IMR-90 (cell line): ENCODE measurements at regions not wholly inside any gene's neighbourhood (a gene's known extent, or its start where the extent isn't known, plus 50 kb on each side); places are given as distances from the start of the nearest gene placed in this dataset.

Experiments
- BHLHE40 ChIP-seq: fragments of 150-350 bp; IDR thresholded peaks from 2 replicates; pipeline ENCODE4 v1.6.1; 2016; ENCODE audit warnings: mild to moderate bottlenecking, low read depth, low read length
- CEBPB ChIP-seq: IDR thresholded peaks from 2 replicates; pipeline ENCODE4 v1.6.1; 2012; ENCODE audit warnings: low read depth, low read length, improper control_type of control experiment
- CHD1 ChIP-seq: IDR thresholded peaks from 2 replicates; pipeline ENCODE4 v1.6.1; 2012; ENCODE audit warnings: low read depth, low read length, improper control_type of control experiment
- CTCF ChIP-seq: conservative IDR thresholded peaks from 2 replicates; pipeline ENCODE4 v1.5.1; 2012; ENCODE audit warnings: mild to moderate bottlenecking, low read depth, low read length, improper control_type of control experiment
- ELK1 ChIP-seq: fragments of 150-350 bp; IDR thresholded peaks from 2 replicates; pipeline ENCODE4 v1.6.1; 2016; ENCODE audit warnings: low read depth, mild to moderate bottlenecking, low read length, moderate library complexity, borderline replicate concordance
- MAFK ChIP-seq: IDR thresholded peaks from 2 replicates; pipeline ENCODE4 v1.6.1; 2012; ENCODE audit warnings: low read depth, low read length, improper control_type of control experiment
- MXI1 ChIP-seq: IDR thresholded peaks from 2 replicates; pipeline ENCODE4 v1.6.1; 2012; ENCODE audit warnings: low read depth, mild to moderate bottlenecking, low read length, moderate library complexity, borderline replicate concordance
- POLR2A ChIP-seq: IDR thresholded peaks from 2 replicates; pipeline ENCODE4 v1.6.1; 2012; ENCODE audit warnings: mild to moderate bottlenecking, low read depth, low read length
- RAD21 ChIP-seq: IDR thresholded peaks from 2 replicates; pipeline ENCODE4 v1.6.1; 2012; ENCODE audit warnings: low read length, improper control_type of control experiment
- RCOR1 ChIP-seq: IDR thresholded peaks from 2 replicates; pipeline ENCODE4 v1.6.1; 2012; ENCODE audit warnings: mild to moderate bottlenecking, low read length, improper control_type of control experiment; ENCODE audit not compliant: insufficient replicate concordance
- RFX5 ChIP-seq: IDR thresholded peaks from 2 replicates; pipeline ENCODE4 v1.8.0; 2012; ENCODE audit warnings: low read depth, mild to moderate bottlenecking, low read length, moderate library complexity
- SMC3 ChIP-seq: fragments of 150-350 bp; IDR thresholded peaks from 2 replicates; pipeline ENCODE4 v1.6.1; 2016; ENCODE audit warnings: low read depth, mild to moderate bottlenecking, antibody characterized with exemption, low read length, moderate library complexity
- USF2 ChIP-seq: fragments of 150-350 bp; IDR thresholded peaks from 2 replicates; pipeline ENCODE4 v1.6.1; 2017; ENCODE audit warnings: mild to moderate bottlenecking, antibody characterized with exemption, low read length, low read depth

GRCh38 chr2:144603334-144603733 is 83.4 kb upstream of the ZEB2 start:
- TF ChIP-seq CEBPB (no peak), CTCF (no peak), ELK1 (no peak), RAD21 (no peak), USF2 (no peak), POLR2A (no peak), SMC3 (no peak), RFX5 (no peak), MXI1 (no peak), CHD1 (no peak), MAFK (no peak), BHLHE40 (no peak), RCOR1 (no peak)
